ENCODE measurements at regions not wholly inside any gene's neighbourhood (a gene's known extent, or its start where the extent isn't known, plus 50 kb on each side); places are given as distances from the start of the nearest gene placed in this dataset.

DNA sequence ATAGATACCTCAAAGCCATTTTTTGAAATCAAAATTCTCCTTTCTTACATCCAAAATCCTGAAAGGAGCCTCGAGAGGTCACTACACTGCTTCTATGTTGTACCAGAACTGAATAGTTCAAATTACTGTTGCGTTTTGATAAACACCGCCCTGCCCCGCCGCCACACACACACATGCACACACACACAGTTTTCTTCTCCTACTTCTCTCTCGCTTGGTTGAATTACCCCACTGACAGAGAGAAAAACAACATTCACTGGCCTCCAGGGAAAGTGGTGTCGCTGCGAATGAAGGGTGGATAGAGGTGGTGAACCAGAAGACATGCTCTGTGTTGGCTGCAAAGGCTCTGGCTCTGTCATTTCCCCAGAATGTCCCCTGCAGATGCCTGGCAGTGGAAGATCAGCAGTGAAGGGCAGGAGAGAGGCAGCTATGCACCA lies 183.4 kb upstream of the RFC3 start:
- ChIA-PET POLR2A (ENCODE audit: low non-redundant PET) (no interaction called here), CTCF (interaction anchor here (0.5 kb wide), 1 partner anchor 305 kb away, joined by 3 read pairs; no protein-coding TSS in a partner anchor)
- peak; percentile 26 for DNase-seq (ENCODE audit: low spot score)
- peak overlapping the region; percentile 98 for H3K27ac ChIP-seq
- TF ChIP-seq, protein P1, sequence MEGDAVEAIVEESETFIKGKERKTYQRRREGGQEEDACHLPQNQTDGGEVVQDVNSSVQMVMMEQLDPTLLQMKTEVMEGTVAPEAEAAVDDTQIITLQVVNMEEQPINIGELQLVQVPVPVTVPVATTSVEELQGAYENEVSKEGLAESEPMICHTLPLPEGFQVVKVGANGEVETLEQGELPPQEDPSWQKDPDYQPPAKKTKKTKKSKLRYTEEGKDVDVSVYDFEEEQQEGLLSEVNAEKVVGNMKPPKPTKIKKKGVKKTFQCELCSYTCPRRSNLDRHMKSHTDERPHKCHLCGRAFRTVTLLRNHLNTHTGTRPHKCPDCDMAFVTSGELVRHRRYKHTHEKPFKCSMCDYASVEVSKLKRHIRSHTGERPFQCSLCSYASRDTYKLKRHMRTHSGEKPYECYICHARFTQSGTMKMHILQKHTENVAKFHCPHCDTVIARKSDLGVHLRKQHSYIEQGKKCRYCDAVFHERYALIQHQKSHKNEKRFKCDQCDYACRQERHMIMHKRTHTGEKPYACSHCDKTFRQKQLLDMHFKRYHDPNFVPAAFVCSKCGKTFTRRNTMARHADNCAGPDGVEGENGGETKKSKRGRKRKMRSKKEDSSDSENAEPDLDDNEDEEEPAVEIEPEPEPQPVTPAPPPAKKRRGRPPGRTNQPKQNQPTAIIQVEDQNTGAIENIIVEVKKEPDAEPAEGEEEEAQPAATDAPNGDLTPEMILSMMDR (conservative IDR thresholded peaks at IDR 0.05; ENCODE audit: low read depth): no peak; the same call in 1 of the 2 replicates

DNA sequence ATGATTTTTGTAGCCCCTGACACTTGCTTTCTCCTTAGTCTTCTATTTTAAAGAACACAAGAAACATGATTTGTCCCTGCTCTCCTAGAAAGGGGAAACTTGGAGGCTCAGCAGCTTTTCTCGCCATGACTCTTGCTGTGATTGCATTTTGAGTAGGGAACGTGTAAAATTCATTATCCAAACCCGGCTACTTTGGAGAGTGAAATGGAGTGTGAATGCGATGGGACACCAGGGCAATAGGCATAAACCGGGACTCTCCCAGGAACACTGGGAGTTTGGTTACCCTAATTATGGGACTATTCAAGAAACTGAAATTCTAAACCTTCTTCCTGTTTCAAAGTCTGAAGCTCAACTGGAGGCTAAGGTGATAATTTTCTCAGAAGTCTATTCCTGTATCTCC lies 181.7 kb upstream of the RFC3 start:
- TF ChIP-seq, protein P1 (conservative IDR thresholded peaks at IDR 0.05; ENCODE audit: low read depth): no peak
- no peak for DNase-seq (ENCODE audit: low spot score)
- ChIA-PET POLR2A (ENCODE audit: low non-redundant PET) (no interaction called here), CTCF (no interaction called here)
- H3K27ac ChIP-seq: no peak overlapping the region

DNA sequence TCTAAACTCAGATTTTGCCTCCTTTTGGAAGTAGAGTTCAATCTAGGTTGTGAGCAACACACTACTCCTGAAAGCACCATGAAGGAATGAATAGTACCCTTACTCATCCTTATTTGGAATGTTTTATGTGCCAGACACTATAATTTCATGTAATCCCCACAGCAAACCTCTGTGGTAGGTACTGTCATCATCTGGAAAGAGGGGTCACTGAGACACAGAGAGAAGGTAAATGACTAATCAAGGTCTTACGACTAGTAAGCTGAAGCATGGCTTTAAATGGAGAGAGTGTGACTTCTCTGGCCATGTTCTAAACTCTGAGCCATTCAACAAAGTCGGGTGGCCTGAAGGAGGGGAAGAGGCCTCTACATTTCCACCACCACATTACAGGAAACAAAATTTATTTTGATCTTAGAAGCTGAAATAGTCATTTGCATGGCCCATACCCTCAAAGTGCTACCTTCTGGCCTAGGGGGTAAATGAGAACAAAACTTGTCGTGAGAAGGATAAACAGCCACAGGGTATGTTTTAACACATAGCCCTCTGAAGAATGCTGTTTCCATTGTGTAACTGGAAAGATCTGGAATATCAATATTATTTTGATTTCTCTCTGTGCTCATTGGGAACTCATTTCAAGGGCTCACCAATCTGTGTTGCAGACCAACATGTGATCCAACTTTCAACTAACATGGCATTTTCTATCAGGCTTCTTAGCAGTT lies 180.8 kb upstream of the RFC3 start:
- no peak for DNase-seq (ENCODE audit: low spot score)
- CTCF ChIA-PET: no interaction called here
- POLR2A ChIA-PET (ENCODE audit: low non-redundant PET): no interaction called here
- TF ChIP-seq, protein P1 (conservative IDR thresholded peaks at IDR 0.05; ENCODE audit: low read depth): no peak
- H3K27ac ChIP-seq: no peak overlapping the region

DNA sequence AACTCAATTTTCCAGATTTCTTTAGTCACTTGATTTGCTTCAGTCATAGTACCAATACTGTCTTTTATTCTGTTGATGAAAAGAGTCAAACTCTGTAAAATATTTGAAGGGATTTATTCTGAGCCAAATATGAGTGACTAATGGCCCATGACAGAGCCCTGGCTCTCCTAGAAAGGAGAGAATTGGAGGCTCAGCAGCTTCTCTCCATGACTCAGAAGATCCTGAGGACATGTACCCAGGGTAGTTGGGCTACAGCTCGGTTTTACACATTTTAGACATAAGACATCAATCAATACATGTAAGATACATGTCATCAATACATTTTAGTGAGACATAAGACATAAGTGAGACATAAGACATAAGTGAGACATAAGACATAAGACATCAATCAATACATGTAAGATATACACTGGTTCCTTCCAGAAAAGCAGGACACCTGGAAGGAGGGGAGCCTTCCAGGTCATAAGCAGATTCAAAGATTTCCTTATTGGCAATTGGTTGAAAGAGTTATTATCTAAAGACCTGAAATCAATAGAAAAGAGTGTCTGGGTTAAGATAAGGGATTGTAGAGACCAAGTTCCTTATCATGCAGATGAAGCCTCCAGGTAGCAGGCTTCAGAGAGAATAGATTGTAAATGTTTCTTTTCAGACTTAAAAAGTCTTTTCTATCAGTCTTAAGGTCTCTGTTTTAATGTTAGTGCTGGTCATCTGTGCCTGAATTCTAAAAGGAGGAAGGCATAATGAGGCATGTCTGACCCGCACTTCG lies 179.8 kb upstream of the RFC3 start:
- CTCF ChIA-PET: interaction anchor here (0.5 kb wide), 1 partner anchor 52 kb away, joined by 4 read pairs; no protein-coding TSS in a partner anchor

DNA sequence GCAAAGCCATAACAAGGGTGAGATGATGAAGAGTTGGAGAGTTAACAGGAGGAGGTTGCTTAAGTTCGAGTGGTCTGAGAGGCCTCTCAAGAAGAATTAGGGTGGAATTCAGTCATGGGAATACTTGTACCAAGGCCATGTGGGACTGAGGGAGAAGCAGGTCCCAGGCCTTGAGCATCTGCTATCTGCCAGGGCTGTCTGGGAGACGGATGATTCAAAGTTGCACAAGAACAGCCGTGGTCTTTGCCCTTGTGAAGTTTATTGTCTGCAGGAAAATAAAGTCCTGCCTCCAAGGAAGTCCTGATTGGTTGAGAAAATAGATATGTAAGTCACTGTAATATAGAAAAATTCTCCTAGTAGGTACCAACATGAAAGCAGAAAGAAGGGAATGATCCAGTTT lies 178.8 kb upstream of the RFC3 start:
- ChIA-PET CTCF (no interaction called here), POLR2A (ENCODE audit: low non-redundant PET) (no interaction called here)
- no peak for DNase-seq (ENCODE audit: low spot score)

More for the DNA sequence above, 179.8 kb upstream of the RFC3 start:
- TF ChIP-seq, protein P1 (conservative IDR thresholded peaks at IDR 0.05; ENCODE audit: low read depth): no peak
- DNase-seq (ENCODE audit: low spot score): peak; percentile 44
- POLR2A ChIA-PET (ENCODE audit: low non-redundant PET): no interaction called here
- no peak overlapping the region for H3K27ac ChIP-seq

DNA sequence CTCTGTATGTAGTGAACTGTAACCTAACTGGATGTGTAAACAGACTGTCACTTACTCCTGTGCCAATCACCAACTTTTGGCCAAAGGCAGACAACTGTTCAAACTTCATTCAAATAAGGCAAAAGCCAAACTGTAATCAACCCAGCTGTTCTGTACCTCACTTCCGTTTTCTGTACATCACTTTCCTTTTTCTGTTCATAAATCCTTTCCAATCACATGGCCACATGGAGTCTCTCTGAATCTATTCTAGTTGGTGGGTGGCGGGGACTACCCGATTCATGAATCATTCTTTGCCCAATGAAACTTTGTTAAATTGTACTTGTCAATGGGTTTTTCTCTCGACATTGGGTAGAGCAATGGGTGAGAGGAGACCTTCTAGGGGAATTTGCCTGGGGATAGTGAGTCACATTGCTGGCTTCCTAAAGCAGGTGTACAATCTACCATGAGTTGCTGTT lies 178.3 kb upstream of the RFC3 start:
- TF ChIP-seq, protein P1 (conservative IDR thresholded peaks at IDR 0.05; ENCODE audit: low read depth): no peak
- POLR2A ChIA-PET (ENCODE audit: low non-redundant PET): no interaction called here
- no peak overlapping the region for H3K27ac ChIP-seq
- CTCF ChIA-PET: no interaction called here
- DNase-seq (ENCODE audit: low spot score): peak; percentile 36

More for the DNA sequence above, 178.8 kb upstream of the RFC3 start:
- no peak overlapping the region for H3K27ac ChIP-seq
- TF ChIP-seq, protein P1 (conservative IDR thresholded peaks at IDR 0.05; ENCODE audit: low read depth): no peak
